GM23338 (cell line): ENCODE measurements at regions not wholly inside any gene's neighbourhood (a gene's known extent, or its start where the extent isn't known, plus 50 kb on each side); places are given as distances from the start of the nearest gene placed in this dataset.

Source experiments
- EZH2 ChIP-seq: fragments of 200-600 bp; sonication (generic); IDR thresholded peaks from one replicate; pipeline ENCODE4 v1.8.0; 2017; ENCODE audit warnings: antibody characterized with exemption, mild to moderate bottlenecking, low read depth; ENCODE audit not compliant: unreplicated experiment
- POLR2AphosphoS5 ChIP-seq: IDR thresholded peaks from 2 replicates; pipeline ENCODE4 v1.6.1; 2016; ENCODE audit warnings: antibody characterized with exemption, low read depth
- TF ChIP-seq, protein P1 (sequence below), 2 experiments: fragments of 200-600 bp in 1 of 2; sonication (generic) in 1 of 2; conservative IDR thresholded peaks; 2 replicates each; pipeline versions ENCODE4 v1.5.1 to v1.6.1; 2016 to 2017; ENCODE audit warnings: antibody characterized with exemption in 2 of 2, low read depth in 2 of 2, mild to moderate bottlenecking in 2 of 2, moderate library complexity in 1 of 2

DNA sequence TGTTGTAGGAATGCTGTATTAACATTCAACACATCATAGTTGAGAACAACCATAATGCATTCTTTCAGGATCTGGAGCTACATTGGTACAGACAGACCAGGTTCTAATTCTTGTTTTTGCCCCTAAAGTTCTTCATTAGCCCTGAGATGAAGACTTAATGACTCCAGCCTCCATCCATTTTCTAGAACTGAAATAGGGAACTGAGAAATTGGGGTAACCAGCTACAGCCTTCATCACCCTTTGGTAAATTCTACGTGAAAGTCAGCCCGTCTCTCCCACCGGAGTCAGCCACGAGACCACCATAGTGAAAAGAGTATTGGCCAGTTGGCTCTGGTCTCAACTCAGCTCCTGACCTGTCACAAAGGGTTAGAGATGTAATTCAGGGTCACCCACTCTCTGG, 164.0 kb downstream of the NUAK1 start:
- TF ChIP-seq, protein P1, sequence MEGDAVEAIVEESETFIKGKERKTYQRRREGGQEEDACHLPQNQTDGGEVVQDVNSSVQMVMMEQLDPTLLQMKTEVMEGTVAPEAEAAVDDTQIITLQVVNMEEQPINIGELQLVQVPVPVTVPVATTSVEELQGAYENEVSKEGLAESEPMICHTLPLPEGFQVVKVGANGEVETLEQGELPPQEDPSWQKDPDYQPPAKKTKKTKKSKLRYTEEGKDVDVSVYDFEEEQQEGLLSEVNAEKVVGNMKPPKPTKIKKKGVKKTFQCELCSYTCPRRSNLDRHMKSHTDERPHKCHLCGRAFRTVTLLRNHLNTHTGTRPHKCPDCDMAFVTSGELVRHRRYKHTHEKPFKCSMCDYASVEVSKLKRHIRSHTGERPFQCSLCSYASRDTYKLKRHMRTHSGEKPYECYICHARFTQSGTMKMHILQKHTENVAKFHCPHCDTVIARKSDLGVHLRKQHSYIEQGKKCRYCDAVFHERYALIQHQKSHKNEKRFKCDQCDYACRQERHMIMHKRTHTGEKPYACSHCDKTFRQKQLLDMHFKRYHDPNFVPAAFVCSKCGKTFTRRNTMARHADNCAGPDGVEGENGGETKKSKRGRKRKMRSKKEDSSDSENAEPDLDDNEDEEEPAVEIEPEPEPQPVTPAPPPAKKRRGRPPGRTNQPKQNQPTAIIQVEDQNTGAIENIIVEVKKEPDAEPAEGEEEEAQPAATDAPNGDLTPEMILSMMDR (conservative IDR thresholded peaks at IDR 0.05; ENCODE audit: low read depth in 2 of 2): no peak
- TF ChIP-seq POLR2AphosphoS5 (no peak), EZH2 (no peak)
